ENCODE measurements at regions not wholly inside any gene's neighbourhood (a gene's known extent, or its start where the extent isn't known, plus 50 kb on each side); places are given as distances from the start of the nearest gene placed in this dataset.
"Not testable (repeated sequence)": the region's sequence is repeated elsewhere in the genome, so short reads cannot be mapped to it uniquely, and the experiment has no call there.

- DNase-seq, result no peak
Measured at GRCh38 chr20:19901226-19901625, 115.9 kb upstream of the NAA20 start.

DNA sequence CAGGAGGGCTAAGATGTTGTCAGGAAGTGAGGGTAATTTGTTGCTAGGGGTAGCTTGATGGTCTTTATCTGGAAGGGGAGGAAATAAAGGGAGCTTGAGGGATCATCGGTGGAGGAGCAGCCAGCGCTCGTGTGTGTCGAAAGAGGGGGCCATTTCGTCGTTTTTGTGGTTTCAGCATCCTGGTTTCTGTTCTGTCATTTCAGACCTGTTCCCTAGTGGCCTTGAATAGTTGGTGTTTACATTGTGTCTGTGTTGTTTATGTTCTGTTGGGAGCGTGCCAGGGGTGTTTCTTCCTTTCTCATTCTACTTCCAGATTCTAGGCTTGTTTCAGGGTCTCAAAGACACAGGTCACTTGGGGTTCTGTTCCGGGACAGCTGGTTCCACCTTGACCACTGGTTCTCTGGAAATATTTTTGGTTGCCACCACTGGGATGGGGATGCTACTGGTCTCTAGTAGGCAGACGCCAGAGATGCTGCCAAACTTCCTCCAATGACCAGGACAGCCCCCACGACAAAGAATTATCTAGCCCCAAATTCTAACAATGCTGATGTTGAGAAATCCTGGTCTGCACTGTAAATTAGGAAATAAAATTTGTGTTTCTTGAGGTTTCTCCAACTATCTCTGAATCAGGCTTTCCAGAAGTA lies 113.9 kb upstream of the NAA20 start:
- DNase-seq, result no peak

- DNase-seq, result no peak
Measured at GRCh38 chr20:19907326-19908056, 109.7 kb upstream of the NAA20 start.

- no peak for DNase-seq
Measured at GRCh38 chr20:19908576-19908975, 108.6 kb upstream of the NAA20 start.

- DNase-seq, result no peak
Measured at GRCh38 chr20:19909725-19910124, 107.4 kb upstream of the NAA20 start.

- no peak for DNase-seq
Measured at GRCh38 chr20:19911810-19912382, 105.3 kb upstream of the NAA20 start.

DNA sequence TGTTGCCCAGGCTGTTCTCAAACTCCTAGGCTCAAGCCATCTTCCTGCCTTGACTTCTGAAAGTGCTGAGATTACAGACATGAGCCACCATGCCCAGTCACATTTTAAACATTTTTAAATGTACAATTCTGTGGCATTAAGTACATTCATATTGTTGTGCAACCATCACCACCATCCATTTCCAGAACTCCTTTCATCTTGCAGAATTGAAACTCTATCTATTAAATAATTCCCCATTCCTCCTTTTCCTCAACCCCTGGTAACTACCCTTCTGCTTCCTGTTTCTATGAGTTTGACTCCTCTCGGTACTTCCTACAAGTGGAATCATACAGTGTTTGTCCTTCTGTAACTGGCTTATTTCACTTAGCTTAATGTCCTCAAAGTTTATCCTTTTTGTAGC lies 103.8 kb upstream of the NAA20 start:
- DNase-seq, result no peak

DNA sequence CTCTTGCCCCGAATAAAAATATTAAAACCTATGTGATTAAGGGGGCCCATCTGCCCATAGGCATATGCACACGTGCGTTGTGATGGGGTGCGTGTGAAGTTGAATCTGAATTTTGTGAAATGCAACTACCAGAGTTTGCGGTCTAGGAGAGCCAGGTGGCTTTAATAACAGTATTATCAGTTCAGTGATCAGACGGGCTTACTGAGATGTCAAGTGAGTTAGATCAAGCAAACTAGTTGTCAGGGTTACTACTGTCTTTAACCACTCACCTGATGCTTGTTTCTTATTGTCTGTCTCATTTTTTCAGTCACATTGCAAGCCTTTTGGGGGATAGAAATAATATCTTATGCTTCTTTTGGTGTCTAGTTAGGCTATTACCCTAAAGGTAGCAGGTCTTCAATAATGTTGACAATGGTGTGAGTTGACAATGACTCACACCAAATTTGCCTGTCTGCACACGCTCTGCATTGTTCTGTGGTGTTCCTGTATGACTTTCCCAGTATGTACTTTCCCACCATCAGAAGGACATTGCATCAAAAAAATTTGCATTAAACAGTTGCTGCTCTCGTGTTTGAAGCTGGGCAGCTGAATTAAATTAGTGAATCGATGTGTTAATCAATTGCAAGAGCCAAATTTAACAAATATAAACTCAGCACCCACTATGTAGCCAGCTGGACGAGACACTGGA lies 103.1 kb upstream of the NAA20 start:
- no peak for DNase-seq

DNA sequence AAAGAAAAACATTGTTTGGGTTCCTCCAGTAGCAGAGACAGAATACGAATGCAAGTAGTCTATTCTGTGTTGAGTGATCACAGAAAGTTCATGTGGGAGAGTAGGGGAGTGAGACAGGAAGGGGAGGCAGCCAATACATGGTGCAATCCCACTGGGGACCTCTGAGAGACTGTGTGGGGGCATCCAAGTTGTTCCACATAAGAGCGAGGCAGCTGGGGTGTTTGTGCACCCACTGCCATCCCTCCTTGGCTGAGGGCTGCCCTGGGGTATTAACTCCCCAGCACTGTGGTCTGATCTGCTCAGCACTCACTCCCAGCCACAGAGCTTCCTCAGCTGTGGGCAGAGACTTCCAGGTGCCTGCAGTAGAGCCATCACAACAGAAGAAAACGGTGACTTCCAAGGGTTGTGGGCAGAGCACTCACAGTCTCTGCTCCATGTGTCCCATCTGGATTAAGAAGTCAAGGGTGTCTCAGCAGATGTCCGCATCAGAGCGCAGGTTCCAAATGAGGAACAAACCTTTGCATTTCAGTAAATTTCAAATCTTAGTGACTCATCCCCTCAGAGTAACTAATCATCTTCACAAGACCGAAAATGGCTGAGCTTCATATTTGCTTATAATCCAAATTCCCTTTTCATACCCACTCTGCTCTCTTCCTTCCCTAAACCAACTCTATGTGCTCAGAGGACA lies 101.9 kb upstream of the NAA20 start:
- DNase-seq, result no peak

DNA sequence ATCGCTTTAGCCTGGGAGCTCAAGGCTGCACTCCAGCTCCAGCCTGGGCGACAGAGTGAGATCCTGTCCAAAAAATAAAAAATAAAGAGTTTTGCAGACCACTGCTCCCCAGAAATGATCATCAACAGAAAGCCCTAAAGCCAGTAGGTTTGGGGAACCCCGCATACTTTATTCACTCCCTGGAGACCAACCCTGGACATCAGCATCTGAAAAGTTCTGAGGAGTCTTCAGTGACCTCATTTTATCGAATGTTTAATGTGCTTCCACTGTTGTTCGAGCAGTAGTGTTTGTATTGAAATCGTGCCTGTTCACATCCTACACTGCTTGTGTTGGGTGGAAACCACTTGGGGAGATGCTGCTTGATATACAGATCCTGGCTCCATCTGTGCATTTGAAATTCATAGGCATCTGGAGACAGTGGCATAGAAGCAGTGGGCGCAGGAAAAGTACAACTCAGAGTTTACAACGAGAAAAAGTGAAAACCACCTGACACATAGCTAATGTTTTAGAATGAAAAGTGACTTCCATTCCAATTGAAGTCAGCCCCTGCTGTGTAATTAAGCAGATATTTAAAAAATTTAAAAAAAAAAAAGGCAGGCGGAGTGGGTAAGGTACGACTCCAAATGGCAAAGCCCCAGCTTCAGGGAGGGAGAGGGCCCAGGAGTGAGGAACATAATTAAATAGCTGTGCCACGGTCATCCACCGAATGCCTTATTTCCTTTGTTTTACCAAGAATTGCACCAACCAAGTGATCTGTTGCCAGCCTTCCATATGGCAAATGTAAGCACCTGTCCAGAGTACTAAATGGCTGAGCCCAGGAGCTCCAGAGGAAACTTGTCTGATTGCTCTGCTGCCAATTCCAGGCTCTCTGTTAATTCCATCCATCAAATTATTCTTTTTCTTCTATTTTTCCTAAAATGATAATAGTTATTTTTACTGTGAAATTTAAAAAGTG lies 100.4 kb upstream of the NAA20 start:
- no peak for DNase-seq

- no peak for DNase-seq
Measured at GRCh38 chr20:19918965-19919329, 98.2 kb upstream of the NAA20 start.

- DNase-seq, result no peak
Measured at GRCh38 chr20:19920381-19921138, 96.6 kb upstream of the NAA20 start.

- no peak for DNase-seq
Measured at GRCh38 chr20:19921284-19921793, 95.8 kb upstream of the NAA20 start.

- not testable (repeated sequence) for DNase-seq
Measured at GRCh38 chr20:19921829-19922228, 95.3 kb upstream of the NAA20 start.

GRCh38 chr20:19922716-19923115 lies 94.4 kb upstream of the NAA20 start:
- no peak for DNase-seq

DNA sequence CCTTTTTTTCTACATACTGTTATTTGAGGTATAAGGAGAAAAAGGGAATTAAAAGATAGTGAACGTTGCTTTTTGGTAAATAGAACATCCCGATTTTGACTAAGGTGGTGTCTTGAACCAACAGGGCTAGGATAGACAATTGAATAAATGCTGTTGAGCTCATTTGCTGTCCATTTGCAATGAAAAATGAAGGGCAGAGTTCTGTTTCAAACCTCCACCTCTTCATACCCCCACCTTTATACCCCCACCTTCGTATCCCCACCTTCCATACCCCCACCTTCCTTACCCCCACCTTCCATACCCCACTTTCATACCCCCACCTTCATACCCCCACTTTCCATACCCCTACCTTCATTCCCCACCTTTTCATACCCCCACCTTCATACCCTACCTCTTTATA lies 93.4 kb upstream of the NAA20 start:
- no peak for DNase-seq

DNA sequence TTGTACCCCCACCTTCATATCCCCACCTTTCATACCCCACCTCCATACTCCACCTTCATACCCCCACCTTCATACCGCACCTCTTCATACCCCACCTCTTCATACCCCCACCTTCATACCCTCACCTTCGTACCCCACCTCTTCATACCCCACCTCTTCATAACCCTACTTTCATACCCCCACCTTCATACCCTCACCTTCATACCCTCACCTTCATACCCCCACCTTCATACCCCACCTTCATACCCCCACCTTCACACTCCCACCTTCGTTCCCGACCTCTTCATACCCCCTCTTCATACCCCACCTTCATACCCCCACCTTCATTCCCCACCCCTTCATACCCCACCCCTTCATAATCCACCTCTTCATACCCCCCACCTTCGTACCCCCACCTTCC lies 92.9 kb upstream of the NAA20 start:
- DNase-seq, result no peak

GRCh38 chr20:19926591-19926990 lies 90.6 kb upstream of the NAA20 start:
- DNase-seq, result no peak

DNA sequence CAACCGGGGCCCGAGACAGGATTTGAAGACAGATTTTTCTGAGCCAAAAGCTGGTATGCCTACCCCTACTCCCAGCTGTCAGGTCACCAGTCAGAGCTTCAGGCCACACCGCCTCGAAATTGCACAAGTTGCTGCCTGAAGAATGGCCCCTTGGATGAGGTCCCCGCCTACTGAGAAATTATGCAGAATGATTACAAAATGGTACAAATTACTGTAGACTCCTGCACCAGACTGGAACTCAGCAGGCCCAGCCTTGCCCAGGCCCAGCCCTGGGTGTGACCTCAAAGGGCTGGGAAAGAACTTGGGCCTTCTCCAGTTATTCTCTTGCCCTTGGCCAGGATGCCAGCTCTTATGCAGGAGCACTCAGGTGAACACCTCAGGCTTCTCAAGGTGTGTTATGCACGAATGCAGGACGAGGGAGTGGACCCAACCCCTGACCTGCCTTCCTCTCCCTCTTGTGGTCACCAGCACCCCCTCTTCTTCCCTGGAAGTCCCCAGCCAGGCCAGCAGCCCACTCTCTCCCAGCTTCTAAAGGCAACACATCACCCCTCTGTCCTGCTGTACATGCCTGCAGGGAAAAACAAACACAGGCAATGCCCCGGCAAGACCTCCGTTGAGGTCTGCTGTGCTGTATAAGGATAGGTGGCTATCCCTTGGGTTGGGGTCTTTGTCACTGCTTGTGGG lies 88.7 kb upstream of the NAA20 start:
- no peak for DNase-seq

DNA sequence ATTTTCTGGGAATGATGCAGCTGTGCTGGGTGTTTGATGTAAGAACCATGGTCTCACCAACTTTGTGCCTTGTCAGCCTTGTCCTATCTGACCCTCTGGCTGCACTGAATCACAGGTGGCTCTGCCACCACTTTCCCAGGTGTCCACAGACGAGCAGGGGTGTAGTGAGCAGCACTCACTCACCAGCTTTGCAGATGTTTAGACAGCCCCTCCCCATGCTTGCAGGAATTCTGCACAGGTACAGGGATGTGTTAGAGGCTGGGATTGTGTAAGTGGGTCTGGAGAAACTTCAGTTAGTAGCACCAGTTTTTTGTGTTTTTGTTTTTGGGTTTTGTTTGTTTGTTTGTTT lies 88.2 kb upstream of the NAA20 start:
- no peak for DNase-seq
